NT2/D1 (cell line): ENCODE measurements at regions not wholly inside any gene's neighbourhood (a gene's known extent, or its start where the extent isn't known, plus 50 kb on each side); places are given as distances from the start of the nearest gene placed in this dataset.

Source experiments
- YY1 ChIP-seq: IDR thresholded peaks from 2 replicates; pipeline ENCODE4 v1.6.1; 2011; ENCODE audit not compliant: insufficient read length, insufficient read depth
- ZNF274 ChIP-seq: IDR thresholded peaks from 2 replicates; pipeline ENCODE4 v1.6.1; 2011; ENCODE audit warnings: mild to moderate bottlenecking, low read depth, low read length

GRCh38 chr3:164864454-164864853, 213.8 kb downstream of the SI start:
- TF ChIP-seq YY1 (no peak), ZNF274 (no peak)
